Right renal cortex interstitium (tissue), 3 donors: ENCODE measurements at regions not wholly inside any gene's neighbourhood (a gene's known extent, or its start where the extent isn't known, plus 50 kb on each side); places are given as distances from the start of the nearest gene placed in this dataset.

Source experiments
- DNase-seq, 3 donors: peaks; one replicate each; pipeline ENCODE4 v3.0.0-alpha.2; 2013; ENCODE audit warnings: low read depth in 3 of 3, low spot score in 2 of 3

- DNase-seq, result no peak
These were observed 77.1 kb downstream of the CMPK2 start for GRCh38 chr2:6788614-6789013.

DNA sequence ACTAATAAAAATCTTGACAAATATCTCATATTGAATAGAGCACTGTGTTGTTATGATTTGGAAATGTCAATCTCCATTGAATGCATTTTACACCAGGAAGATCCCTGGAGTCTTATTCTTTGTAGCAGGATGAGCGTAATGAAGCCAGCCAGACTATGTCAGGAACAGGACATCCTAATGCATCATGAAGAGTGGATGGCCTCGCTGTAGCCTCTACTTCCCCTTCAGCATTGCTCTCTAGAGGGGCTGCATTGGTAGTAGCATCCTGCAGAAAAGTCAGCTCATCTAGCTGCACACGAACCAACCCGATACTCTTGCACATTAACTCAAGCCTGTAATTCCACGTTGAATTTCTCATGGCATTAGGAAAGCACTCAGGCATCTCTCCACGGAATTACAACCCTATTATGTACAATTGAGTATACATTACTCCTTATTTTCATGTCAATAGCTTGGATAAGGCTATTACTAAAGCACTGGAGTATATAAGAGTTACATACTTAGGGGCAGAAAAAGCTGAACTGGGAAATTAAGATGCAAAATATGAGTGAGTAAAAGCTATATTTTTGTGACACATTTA lies 76.1 kb downstream of the CMPK2 start:
- DNase-seq, result no peak

- DNase-seq, result no peak
These were observed 74.0 kb downstream of the CMPK2 start for GRCh38 chr2:6791682-6792081.

DNA sequence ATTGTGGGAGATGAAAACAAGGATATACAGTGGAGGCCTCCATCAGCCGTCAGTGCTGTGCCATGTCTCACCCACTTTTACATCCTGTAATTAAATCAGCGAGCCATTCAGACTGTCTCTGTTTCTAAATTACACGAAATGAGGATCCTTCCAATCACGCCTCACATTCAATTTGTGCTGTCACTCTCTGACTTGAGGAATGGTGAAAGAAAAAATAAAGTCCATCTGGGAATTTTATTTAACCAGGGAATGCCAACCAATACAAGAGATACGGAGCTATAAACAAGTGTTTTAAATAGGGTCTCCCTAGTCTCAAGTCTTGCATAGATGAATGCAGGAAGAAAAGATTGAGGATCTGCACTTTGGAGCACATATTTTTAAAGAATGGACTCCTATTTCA lies 72.8 kb downstream of the CMPK2 start:
- no peak for DNase-seq

- DNase-seq, result no peak
These were observed 72.3 kb downstream of the CMPK2 start for GRCh38 chr2:6793371-6793770.

DNA sequence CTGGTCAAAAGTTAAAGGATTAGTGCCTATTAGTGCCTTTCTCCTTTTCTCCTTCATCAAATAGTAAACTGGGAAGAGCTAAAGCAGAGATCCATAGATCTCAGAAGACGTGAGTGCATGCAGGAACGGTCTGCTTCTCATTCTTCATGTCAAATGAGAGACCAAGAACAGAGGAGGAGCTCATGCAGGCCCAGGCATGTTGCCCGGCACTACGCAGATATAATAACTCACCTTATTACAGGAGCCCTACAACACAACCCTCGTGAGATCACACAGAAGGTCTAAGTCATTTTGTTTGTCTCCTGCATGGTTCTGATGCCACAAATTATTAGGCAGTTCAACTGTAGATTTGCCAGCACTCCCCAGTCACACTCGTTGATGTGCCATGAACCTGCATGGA lies 71.8 kb downstream of the CMPK2 start:
- no peak for DNase-seq

- DNase-seq, result no peak
These were observed 71.3 kb downstream of the CMPK2 start for GRCh38 chr2:6794448-6794847.
